Sigmoid colon (tissue), 6 donors: ENCODE measurements at regions not wholly inside any gene's neighbourhood (a gene's known extent, or its start where the extent isn't known, plus 50 kb on each side); places are given as distances from the start of the nearest gene placed in this dataset.

ENCODE experiments used
- DNase-seq: peaks from one replicate; pipeline ENCODE4 v3.0.0-alpha.2; 2019
- H3K27ac ChIP-seq, 4 donors: fragments of 200-600 bp; sonication (generic); one replicate each; pipeline ENCODE4 v1.5.1; 2016 to 2019; ENCODE audit warnings: mild to moderate bottlenecking in 1 of 4
- H3K27me3 ChIP-seq, 3 donors: fragments of 200-600 bp; sonication (generic); one replicate each; pipeline ENCODE4 v1.5.1; 2019; ENCODE audit warnings: mild to moderate bottlenecking in 1 of 3
- H3K36me3 ChIP-seq, 4 donors: fragments of 200-600 bp; sonication (generic); one replicate each; pipeline ENCODE4 v1.5.1; 2016 to 2019
- H3K4me1 ChIP-seq, 4 donors: fragments of 200-600 bp; sonication (generic); one replicate each; pipeline ENCODE4 v1.5.1; 2017 to 2019
- H3K4me3 ChIP-seq, 4 donors: fragments of 200-600 bp; sonication (generic); one replicate each; pipeline ENCODE4 v1.5.1; 2017 to 2019; ENCODE audit warnings: mild to moderate bottlenecking in 2 of 4, moderate library complexity in 1 of 4
- H3K9me3 ChIP-seq, 4 donors: fragments of 200-600 bp in 3 of 4; sonication (generic) in 3 of 4; one replicate each; pipeline versions ENCODE4 v1.5.1 to v1.6.1; 2013 to 2019
- CTCF ChIP-seq, 4 experiments: fragments of 450-650 bp in 3 of 4; fragments of 200-600 bp in 1 of 4; IDR thresholded peaks; one replicate each; pipeline ENCODE4 v1.5.1; 2016 to 2019; ENCODE audit warnings: antibody characterized with exemption in 4 of 4, mild to moderate bottlenecking in 3 of 4, moderate library complexity in 2 of 4
- EP300 ChIP-seq, 4 donors: sonication (generic); formaldehyde crosslinking; IDR thresholded peaks; one replicate each; pipeline ENCODE4 v1.6.1; 2017; ENCODE audit warnings: antibody characterized with exemption in 4 of 4
- POLR2A ChIP-seq, 2 donors: fragments of 450-650 bp; IDR thresholded peaks; one replicate each; pipeline ENCODE4 v1.6.1; 2016; ENCODE audit warnings: antibody characterized with exemption in 2 of 2, mild to moderate bottlenecking in 2 of 2, moderate library complexity in 2 of 2
- POLR2AphosphoS5 ChIP-seq, 4 donors: sonication (generic); formaldehyde crosslinking; IDR thresholded peaks; one replicate each; pipeline ENCODE4 v1.6.1; 2017; ENCODE audit warnings: antibody characterized with exemption in 4 of 4
- WGBS, 2 donors: extraction: QIAGEN DNeasy Blood & Tissue Kit; methylation state at CpG; one replicate each; pipeline ENCODE4 v1.1.7; 2013; 5-methylcytosine and 5-hydroxymethylcytosine counted together
- intact Hi-C: fragments of 100-400 bp; cut with DNase I; formaldehyde crosslinking; loops from one replicate; pipeline ENCODE4 v1.15.1; 2023
- donor health status: healthy with polysubstance abuse.
- donor health status: healthy.

- Histone ChIP-seq H3K27ac (no peak overlapping the region), H3K4me3 (no peak overlapping the region), H3K4me1 (no peaks in the 10 kb centered on the region), H3K27me3 (no peaks in the 10 kb centered on the region), H3K36me3 (no peaks in the 10 kb centered on the region), H3K9me3 (no peaks in the 10 kb centered on the region)
- intact Hi-C loops = no loop called here
- DNase-seq = no peak
- no peak for TF ChIP-seq CTCF (IDR thresholded peaks at IDR 0.05)
- no peak for TF ChIP-seq EP300 (IDR thresholded peaks at IDR 0.05)
- TF ChIP-seq POLR2A (IDR thresholded peaks at IDR 0.05) = no peak
- no peak for TF ChIP-seq POLR2AphosphoS5 (IDR thresholded peaks at IDR 0.05)
Measured at GRCh38 chr6:121971931-121972335, 427.5 kb upstream of the HSF2 start.

- no peak for TF ChIP-seq POLR2A (IDR thresholded peaks at IDR 0.05)
- no peak for TF ChIP-seq POLR2AphosphoS5 (IDR thresholded peaks at IDR 0.05)
- no peak for TF ChIP-seq CTCF (IDR thresholded peaks at IDR 0.05)
- TF ChIP-seq EP300 (IDR thresholded peaks at IDR 0.05) = no peak
- H3K36me3 ChIP-seq = no peaks in the 10 kb centered on the region
- H3K27me3 ChIP-seq = no peaks in the 10 kb centered on the region
- WGBS, 2 donors = 80 to 81% methylated on average over 3 of the region's 3 CpGs
- intact Hi-C loops = no loop called here
- no peak overlapping the region for H3K27ac ChIP-seq
- no peak overlapping the region for H3K4me3 ChIP-seq
- no peaks in the 10 kb centered on the region for H3K4me1 ChIP-seq
- H3K9me3 ChIP-seq = no peaks in the 10 kb centered on the region
- no peak for DNase-seq
Measured at GRCh38 chr6:121984956-121985355, 414.5 kb upstream of the HSF2 start.

DNA sequence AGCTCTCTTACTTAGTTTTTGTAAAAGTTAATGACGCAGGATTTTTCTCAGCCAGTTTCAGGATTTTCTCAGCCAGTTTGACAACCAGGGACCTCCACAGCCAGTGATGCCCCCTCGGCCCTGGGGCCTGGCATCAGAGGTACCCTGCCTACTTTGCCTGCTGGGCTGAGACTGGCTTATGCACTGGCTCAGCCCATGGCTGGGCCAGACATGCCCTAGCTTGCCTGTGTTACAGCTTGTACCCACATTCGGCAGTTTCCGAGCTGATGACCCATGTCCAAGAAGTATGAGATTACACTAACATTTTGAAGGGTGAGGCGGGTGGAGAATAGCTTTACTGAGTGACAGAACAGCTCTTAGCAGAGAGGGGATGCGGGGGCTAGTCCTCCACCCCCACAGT is 406.1 kb upstream of the HSF2 start:
- WGBS, 2 donors = 70 to 82% methylated on average over 6 of the region's 6 CpGs
- Histone ChIP-seq H3K36me3 (no peaks in the 10 kb centered on the region), H3K4me3 (no peak overlapping the region), H3K27ac (no peak overlapping the region), H3K9me3 (peaks cover 0 to 3% (median 0%) of the 10 kb centered on the region in 4 donors), H3K27me3 (no peaks in the 10 kb centered on the region), H3K4me1 (no peaks in the 10 kb centered on the region)
- TF ChIP-seq POLR2AphosphoS5 (IDR thresholded peaks at IDR 0.05) (no peak), CTCF (IDR thresholded peaks at IDR 0.05) (no peak), EP300 (IDR thresholded peaks at IDR 0.05) (no peak), POLR2A (IDR thresholded peaks at IDR 0.05) (no peak)
- DNase-seq = no peak
- intact Hi-C loops = no loop called here

GRCh38 chr6:121994919-121995318 is 404.5 kb upstream of the HSF2 start:
- 48 to 97% methylated on average over 1 of the region's 1 CpG for WGBS, 2 donors
- intact Hi-C loops = no loop called here
- Histone ChIP-seq H3K27ac (no peak overlapping the region), H3K9me3 (peaks cover 0 to 3% (median 0%) of the 10 kb centered on the region in 4 donors), H3K4me1 (no peaks in the 10 kb centered on the region), H3K4me3 (no peak overlapping the region), H3K36me3 (no peaks in the 10 kb centered on the region), H3K27me3 (no peaks in the 10 kb centered on the region)
- no peak for TF ChIP-seq CTCF (IDR thresholded peaks at IDR 0.05)
- no peak for TF ChIP-seq EP300 (IDR thresholded peaks at IDR 0.05)
- no peak for TF ChIP-seq POLR2A (IDR thresholded peaks at IDR 0.05)
- no peak for TF ChIP-seq POLR2AphosphoS5 (IDR thresholded peaks at IDR 0.05)
- DNase-seq = no peak

DNA sequence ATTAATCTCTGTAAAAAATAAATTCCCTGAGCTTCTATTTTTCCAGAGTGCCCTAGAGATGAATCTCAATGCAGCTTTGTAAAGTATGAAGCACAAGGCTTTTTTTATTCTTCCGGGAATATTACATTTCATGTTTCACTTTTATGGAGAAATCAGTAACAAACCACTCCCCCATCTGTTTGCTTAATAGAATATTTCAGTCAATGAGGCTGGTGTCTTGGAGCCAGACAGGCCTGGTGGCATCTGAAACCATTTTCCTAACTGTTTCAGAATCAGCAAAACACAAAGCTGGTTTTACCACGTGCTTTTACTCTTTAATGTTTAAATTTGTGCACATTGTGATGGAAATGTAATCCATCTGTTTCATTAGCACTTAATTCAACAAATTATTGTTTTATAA is 400.8 kb upstream of the HSF2 start:
- 42 to 77% methylated on average over 2 of the region's 2 CpGs for WGBS, 2 donors
- TF ChIP-seq EP300 (IDR thresholded peaks at IDR 0.05) = no peak
- no peak for TF ChIP-seq POLR2A (IDR thresholded peaks at IDR 0.05)
- no peak for TF ChIP-seq CTCF (IDR thresholded peaks at IDR 0.05)
- no peak for TF ChIP-seq POLR2AphosphoS5 (IDR thresholded peaks at IDR 0.05)
- Histone ChIP-seq H3K4me1 (no peaks in the 10 kb centered on the region), H3K9me3 (no peaks in the 10 kb centered on the region), H3K27me3 (no peaks in the 10 kb centered on the region), H3K36me3 (no peaks in the 10 kb centered on the region), H3K27ac (no peak overlapping the region), H3K4me3 (no peak overlapping the region)
- no peak for DNase-seq
- intact Hi-C loops = no loop called here
